ENCODE measurements at regions not wholly inside any gene's neighbourhood (a gene's known extent, or its start where the extent isn't known, plus 50 kb on each side); places are given as distances from the start of the nearest gene placed in this dataset.

DNA sequence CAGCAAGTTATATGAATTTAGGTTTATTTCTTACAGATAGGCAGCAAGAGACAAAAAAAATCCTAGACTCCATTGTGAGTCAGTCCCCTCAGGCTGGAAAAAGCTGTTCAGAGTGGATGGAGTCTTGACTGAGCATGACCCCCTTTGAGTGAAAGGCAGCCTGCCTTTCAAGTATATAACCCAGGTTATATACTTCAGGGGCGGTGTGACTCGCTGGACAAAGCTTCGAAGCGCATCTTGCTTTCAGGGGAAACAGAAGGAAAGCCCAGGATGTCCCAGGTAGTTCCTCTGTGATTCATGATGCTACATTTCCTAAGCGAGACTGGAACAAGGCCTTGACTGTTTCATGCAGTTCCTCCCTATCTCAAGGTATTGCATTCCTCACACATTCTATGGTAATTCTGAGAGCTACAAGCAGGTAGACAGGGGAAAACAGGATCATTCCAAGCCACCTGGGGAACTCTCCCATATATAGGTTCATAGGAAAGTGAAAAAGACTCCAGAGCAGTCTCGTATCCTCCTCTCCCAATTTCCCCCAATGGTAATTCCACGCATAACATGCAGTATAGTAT lies 1244.1 kb upstream of the CDH6 start:
- Histone ChIP-seq H3K9me2 (replicated peaks; ENCODE audit: control insufficient read depth, low read length) (no peaks in the 10 kb centered on the region), H3K27ac (ENCODE audit: low read depth, low read length) (no peak overlapping the region), H4K20me1 (ENCODE audit: control insufficient read depth, insufficient read depth, low read depth, low read length) (no peaks in the 10 kb centered on the region), H3K27me3 (ENCODE audit: control insufficient read depth, low read length) (no peaks in the 10 kb centered on the region), H3K36me3 (ENCODE audit: control insufficient read depth, low read length) (no peaks in the 10 kb centered on the region), H3K4me1 (ENCODE audit: control insufficient read depth, low read length) (no peaks in the 10 kb centered on the region), H3K4me3 (ENCODE audit: low read length) (no peak overlapping the region), H3K9me3 (ENCODE audit: control insufficient read depth, insufficient read depth, low read length) (no peaks in the 10 kb centered on the region), H3F3A (ENCODE audit: control insufficient read depth, insufficient read depth) (no peaks in the 10 kb centered on the region), H3K79me2 (ENCODE audit: control insufficient read depth, low read length) (no peaks in the 10 kb centered on the region), H3K4me2 (ENCODE audit: low read length) (no peak overlapping the region)
- TF ChIP-seq, protein P1, sequence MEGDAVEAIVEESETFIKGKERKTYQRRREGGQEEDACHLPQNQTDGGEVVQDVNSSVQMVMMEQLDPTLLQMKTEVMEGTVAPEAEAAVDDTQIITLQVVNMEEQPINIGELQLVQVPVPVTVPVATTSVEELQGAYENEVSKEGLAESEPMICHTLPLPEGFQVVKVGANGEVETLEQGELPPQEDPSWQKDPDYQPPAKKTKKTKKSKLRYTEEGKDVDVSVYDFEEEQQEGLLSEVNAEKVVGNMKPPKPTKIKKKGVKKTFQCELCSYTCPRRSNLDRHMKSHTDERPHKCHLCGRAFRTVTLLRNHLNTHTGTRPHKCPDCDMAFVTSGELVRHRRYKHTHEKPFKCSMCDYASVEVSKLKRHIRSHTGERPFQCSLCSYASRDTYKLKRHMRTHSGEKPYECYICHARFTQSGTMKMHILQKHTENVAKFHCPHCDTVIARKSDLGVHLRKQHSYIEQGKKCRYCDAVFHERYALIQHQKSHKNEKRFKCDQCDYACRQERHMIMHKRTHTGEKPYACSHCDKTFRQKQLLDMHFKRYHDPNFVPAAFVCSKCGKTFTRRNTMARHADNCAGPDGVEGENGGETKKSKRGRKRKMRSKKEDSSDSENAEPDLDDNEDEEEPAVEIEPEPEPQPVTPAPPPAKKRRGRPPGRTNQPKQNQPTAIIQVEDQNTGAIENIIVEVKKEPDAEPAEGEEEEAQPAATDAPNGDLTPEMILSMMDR (IDR thresholded peaks at IDR 0.05; ENCODE audit: low read depth, low read length, poor library complexity, severe bottlenecking), result no peak
- TF ChIP-seq EZH2phosphoT487 (IDR thresholded peaks at IDR 0.05; ENCODE audit: borderline replicate concordance, low read length), result no peak

DNA sequence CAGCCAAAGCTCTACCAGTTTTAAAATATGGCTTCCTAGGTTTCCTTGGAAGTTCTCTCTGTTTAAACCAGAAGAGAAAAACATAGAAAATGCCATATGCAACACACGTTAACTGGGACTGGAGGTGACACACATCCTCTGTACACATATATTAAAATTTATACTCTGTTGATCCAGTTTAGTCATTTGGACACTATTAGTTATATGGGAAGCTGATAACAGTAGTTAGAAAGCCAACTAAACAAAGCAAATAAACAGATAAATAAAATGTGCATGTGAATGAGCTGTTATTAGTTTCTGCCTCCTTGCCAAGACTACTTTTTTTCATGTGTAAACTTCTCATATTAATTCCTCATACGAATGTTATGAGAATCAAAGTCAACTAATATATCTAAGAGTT lies 1249.2 kb upstream of the CDH6 start:
- Histone ChIP-seq H3K4me2 (ENCODE audit: low read length) (no peak overlapping the region), H3K4me1 (ENCODE audit: control insufficient read depth, low read length) (no peaks in the 10 kb centered on the region), H4K20me1 (ENCODE audit: control insufficient read depth, insufficient read depth, low read depth, low read length) (no peaks in the 10 kb centered on the region), H3K27me3 (ENCODE audit: control insufficient read depth, low read length) (no peaks in the 10 kb centered on the region), H3K79me2 (ENCODE audit: control insufficient read depth, low read length) (no peaks in the 10 kb centered on the region), H3K27ac (ENCODE audit: low read depth, low read length) (no peak overlapping the region), H3K4me3 (ENCODE audit: low read length) (no peak overlapping the region), H3K36me3 (ENCODE audit: control insufficient read depth, low read length) (no peaks in the 10 kb centered on the region), H3K9me3 (ENCODE audit: control insufficient read depth, insufficient read depth, low read length) (no peaks in the 10 kb centered on the region), H3K9me2 (replicated peaks; ENCODE audit: control insufficient read depth, low read length) (no peaks in the 10 kb centered on the region), H3F3A (ENCODE audit: control insufficient read depth, insufficient read depth) (no peaks in the 10 kb centered on the region)
- TF ChIP-seq, protein P1 (IDR thresholded peaks at IDR 0.05; ENCODE audit: low read depth, low read length, poor library complexity, severe bottlenecking), result no peak
- TF ChIP-seq EZH2phosphoT487 (IDR thresholded peaks at IDR 0.05; ENCODE audit: borderline replicate concordance, low read length), result no peak

DNA sequence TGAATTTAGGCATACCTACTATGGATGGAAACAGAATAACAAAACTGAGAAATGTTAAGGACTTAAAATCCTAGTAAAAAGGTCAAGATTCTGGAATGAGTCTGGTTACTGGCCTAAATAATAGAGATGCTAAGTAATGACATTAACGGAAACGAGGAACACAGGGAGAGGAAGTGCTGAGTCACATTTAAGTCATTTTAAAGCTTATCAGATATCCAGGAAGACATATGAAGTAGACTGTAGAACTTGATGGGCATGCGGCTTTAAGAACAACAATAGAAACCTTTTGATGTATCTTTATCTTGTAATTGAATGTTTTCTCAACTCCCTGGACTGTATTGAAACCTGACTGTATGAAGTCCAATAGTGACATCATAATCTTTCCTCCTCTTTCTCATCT lies 1251.4 kb upstream of the CDH6 start:
- Histone ChIP-seq H3F3A (ENCODE audit: control insufficient read depth, insufficient read depth) (no peaks in the 10 kb centered on the region), H3K27ac (ENCODE audit: low read depth, low read length) (no peak overlapping the region), H3K9me3 (ENCODE audit: control insufficient read depth, insufficient read depth, low read length) (no peaks in the 10 kb centered on the region)

More for the DNA sequence above, 1251.4 kb upstream of the CDH6 start:
- H4K20me1 ChIP-seq (ENCODE audit: control insufficient read depth, insufficient read depth, low read depth, low read length), result no peaks in the 10 kb centered on the region
- no peak for TF ChIP-seq EZH2phosphoT487 (IDR thresholded peaks at IDR 0.05; ENCODE audit: borderline replicate concordance, low read length)
- TF ChIP-seq, protein P1 (IDR thresholded peaks at IDR 0.05; ENCODE audit: low read depth, low read length, poor library complexity, severe bottlenecking), result no peak
- no peak overlapping the region for H3K4me2 ChIP-seq (ENCODE audit: low read length)
- H3K4me3 ChIP-seq (ENCODE audit: low read length), result no peak overlapping the region
- no peaks in the 10 kb centered on the region for H3K79me2 ChIP-seq (ENCODE audit: control insufficient read depth, low read length)
- no peaks in the 10 kb centered on the region for H3K9me2 ChIP-seq (replicated peaks; ENCODE audit: control insufficient read depth, low read length)
- H3K4me1 ChIP-seq (ENCODE audit: control insufficient read depth, low read length), result no peaks in the 10 kb centered on the region
- no peaks in the 10 kb centered on the region for H3K27me3 ChIP-seq (ENCODE audit: control insufficient read depth, low read length)
- no peaks in the 10 kb centered on the region for H3K36me3 ChIP-seq (ENCODE audit: control insufficient read depth, low read length)
